HL-60 (cell line): ENCODE measurements at regions not wholly inside any gene's neighbourhood (a gene's known extent, or its start where the extent isn't known, plus 50 kb on each side); places are given as distances from the start of the nearest gene placed in this dataset.

ENCODE experiments used
- DNase-seq, 2 experiments: peaks; one replicate each; pipeline ENCODE4 v3.0.0-alpha.2; 2010 to 2020; ENCODE audit warnings: low read depth in 1 of 2, low spot score in 1 of 2
- H3K27ac ChIP-seq: fragments of 250-450 bp; sonication (Bioruptor Pico); replicated peaks from 2 replicates; pipeline ENCODE4 v1.5.1; 2020; ENCODE audit warnings: mild to moderate bottlenecking, moderate library complexity
- H3K27me3 ChIP-seq: fragments of 250-450 bp; sonication (Bioruptor Pico); 2 replicates; pipeline ENCODE4 v1.5.1; 2021; ENCODE audit warnings: mild to moderate bottlenecking, moderate library complexity; ENCODE audit not compliant: insufficient read depth, poor library complexity, severe bottlenecking
- H3K4me3 ChIP-seq: replicated peaks from 2 replicates; pipeline ENCODE4 v1.5.1; 2011; ENCODE audit warnings: mild to moderate bottlenecking, control low read depth, low read length; ENCODE audit not compliant: insufficient read depth
- GABPA ChIP-seq: IDR thresholded peaks from 2 replicates; pipeline ENCODE4 v1.6.1; 2012; ENCODE audit warnings: low read depth
- POLR2AphosphoS5 ChIP-seq: IDR thresholded peaks from 2 replicates; pipeline ENCODE4 v1.6.1; 2012; ENCODE audit warnings: low read depth
- SPI1 ChIP-seq: IDR thresholded peaks from 2 replicates; pipeline ENCODE4 v1.6.1; 2012; ENCODE audit warnings: low read depth, mild to moderate bottlenecking, borderline replicate concordance
- TF ChIP-seq, protein P1 (sequence below): IDR thresholded peaks from 2 replicates; pipeline ENCODE4 v1.6.1; 2012; ENCODE audit warnings: low read depth; ENCODE audit not compliant: insufficient replicate concordance
- TF ChIP-seq, protein P2 (sequence below): IDR thresholded peaks from one replicate; pipeline ENCODE4 v1.5.1; 2011; ENCODE audit warnings: low read length, control low read depth, inconsistent platforms; ENCODE audit not compliant: insufficient read depth

DNA sequence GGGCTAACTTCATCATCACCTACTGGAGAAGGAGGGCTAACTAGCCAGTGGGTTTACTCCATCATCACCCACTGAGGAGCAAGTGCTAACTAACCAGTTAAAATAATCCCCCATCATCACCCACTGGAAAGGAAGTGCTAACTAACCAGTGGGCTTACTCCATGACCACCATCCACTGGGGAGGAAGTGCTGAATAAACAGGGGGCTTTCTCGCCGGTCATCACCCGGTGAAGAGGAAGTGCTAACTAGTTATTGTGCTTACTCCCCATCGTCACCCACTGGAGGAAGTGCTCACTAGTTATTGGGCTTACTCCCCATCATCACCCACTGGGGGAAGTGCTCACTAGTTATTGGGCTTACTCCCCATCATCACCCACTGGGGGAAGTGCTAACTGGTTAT is 124.4 kb upstream of the SALL3 start:
- TF ChIP-seq SPI1 (no peak), GABPA (no peak), POLR2AphosphoS5 (no peak)
- TF ChIP-seq, protein P1, sequence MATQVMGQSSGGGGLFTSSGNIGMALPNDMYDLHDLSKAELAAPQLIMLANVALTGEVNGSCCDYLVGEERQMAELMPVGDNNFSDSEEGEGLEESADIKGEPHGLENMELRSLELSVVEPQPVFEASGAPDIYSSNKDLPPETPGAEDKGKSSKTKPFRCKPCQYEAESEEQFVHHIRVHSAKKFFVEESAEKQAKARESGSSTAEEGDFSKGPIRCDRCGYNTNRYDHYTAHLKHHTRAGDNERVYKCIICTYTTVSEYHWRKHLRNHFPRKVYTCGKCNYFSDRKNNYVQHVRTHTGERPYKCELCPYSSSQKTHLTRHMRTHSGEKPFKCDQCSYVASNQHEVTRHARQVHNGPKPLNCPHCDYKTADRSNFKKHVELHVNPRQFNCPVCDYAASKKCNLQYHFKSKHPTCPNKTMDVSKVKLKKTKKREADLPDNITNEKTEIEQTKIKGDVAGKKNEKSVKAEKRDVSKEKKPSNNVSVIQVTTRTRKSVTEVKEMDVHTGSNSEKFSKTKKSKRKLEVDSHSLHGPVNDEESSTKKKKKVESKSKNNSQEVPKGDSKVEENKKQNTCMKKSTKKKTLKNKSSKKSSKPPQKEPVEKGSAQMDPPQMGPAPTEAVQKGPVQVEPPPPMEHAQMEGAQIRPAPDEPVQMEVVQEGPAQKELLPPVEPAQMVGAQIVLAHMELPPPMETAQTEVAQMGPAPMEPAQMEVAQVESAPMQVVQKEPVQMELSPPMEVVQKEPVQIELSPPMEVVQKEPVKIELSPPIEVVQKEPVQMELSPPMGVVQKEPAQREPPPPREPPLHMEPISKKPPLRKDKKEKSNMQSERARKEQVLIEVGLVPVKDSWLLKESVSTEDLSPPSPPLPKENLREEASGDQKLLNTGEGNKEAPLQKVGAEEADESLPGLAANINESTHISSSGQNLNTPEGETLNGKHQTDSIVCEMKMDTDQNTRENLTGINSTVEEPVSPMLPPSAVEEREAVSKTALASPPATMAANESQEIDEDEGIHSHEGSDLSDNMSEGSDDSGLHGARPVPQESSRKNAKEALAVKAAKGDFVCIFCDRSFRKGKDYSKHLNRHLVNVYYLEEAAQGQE, result no peak
- TF ChIP-seq, protein P2, sequence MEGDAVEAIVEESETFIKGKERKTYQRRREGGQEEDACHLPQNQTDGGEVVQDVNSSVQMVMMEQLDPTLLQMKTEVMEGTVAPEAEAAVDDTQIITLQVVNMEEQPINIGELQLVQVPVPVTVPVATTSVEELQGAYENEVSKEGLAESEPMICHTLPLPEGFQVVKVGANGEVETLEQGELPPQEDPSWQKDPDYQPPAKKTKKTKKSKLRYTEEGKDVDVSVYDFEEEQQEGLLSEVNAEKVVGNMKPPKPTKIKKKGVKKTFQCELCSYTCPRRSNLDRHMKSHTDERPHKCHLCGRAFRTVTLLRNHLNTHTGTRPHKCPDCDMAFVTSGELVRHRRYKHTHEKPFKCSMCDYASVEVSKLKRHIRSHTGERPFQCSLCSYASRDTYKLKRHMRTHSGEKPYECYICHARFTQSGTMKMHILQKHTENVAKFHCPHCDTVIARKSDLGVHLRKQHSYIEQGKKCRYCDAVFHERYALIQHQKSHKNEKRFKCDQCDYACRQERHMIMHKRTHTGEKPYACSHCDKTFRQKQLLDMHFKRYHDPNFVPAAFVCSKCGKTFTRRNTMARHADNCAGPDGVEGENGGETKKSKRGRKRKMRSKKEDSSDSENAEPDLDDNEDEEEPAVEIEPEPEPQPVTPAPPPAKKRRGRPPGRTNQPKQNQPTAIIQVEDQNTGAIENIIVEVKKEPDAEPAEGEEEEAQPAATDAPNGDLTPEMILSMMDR, result no peak
- no peak overlapping the region for H3K4me3 ChIP-seq
- H3K27ac ChIP-seq, result no peak overlapping the region
- H3K27me3 ChIP-seq, result no peaks in the 10 kb centered on the region
- DNase-seq, result no peak

DNA sequence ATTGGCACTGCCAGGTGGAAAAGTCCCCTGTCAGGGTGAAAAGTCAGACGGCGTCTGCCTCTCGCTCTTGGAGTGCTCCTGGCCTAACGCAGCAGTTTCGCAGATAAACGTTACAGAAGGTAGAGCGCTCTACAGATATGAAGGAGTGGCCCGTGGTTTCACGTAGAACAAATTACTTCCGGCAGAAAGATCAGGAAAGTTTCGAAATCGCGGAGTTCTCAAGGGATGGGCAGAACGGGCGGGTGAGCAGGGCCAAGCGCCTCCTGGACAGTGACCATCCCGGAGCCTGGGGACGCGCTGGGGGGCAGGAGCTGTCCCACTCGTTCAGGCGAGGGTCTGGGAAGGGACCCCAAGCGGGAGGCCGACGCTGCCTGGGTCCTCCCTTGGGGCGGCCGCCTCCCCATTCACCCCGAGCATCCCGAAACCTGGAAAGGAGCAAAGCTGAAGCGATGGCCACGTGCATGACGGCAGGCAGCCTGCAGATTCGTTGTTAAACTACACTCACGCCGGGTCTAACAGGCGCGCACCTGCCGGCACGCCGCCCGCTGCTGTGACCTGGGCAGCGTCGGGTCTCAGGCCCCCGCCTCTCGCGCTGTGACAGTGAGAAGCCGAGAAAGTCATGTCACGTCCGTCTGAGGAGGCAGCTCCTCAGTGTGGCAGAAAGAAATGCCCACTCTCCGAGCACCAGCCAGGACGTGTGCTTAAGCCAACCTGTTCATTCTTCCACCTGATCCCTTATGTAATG is 122.9 kb upstream of the SALL3 start:
- H3K27me3 ChIP-seq, result peaks cover under 1% of the 10 kb centered on the region
- no peak overlapping the region for H3K27ac ChIP-seq
- DNase-seq, result no peak
- TF ChIP-seq SPI1, result no peak
- no peak overlapping the region for H3K4me3 ChIP-seq

DNA sequence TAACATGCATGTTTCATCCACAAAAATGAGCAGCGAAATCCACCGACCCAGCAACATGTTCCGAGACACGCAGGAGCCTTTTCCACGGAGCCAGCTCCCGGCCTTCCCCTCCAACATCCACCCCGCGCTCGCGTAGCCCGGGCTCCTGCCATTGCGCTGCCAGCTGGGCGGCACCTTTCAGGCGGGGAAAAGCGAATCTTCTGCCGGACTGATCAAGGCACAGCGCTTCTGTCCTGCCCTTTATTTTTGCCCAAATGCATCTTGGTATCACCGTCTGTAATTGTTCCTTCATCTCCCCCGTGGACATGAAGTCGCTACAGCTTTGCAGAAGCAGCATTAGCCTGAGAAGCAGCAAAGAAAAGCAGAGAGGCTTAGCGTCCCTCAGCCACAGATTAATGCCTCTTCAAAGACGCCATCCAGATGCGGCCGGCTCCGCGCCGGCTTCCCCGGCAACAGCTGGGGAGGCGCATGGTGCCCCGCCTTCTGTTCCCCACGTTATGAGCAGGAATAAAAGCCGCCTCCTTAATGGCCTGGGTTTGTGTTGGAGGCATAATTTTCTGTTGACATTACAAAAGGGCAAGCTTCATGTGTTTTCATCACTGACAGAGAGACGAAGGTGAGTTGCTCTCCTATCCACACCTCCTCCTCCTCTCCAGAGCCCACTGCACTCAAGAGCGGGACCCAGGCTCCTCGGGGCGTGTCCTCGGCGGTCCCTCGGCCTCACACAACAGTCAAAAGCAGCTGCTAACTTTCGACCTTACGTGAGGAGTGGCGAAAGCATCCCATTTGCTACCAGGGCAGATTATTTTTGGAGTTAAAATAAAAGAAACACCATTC is 122.1 kb upstream of the SALL3 start:
- Histone ChIP-seq H3K27ac (no peak overlapping the region), H3K4me3 (no peak overlapping the region), H3K27me3 (peaks cover 2% of the 10 kb centered on the region)
- no peak for TF ChIP-seq SPI1
- DNase-seq, result no peak

DNA sequence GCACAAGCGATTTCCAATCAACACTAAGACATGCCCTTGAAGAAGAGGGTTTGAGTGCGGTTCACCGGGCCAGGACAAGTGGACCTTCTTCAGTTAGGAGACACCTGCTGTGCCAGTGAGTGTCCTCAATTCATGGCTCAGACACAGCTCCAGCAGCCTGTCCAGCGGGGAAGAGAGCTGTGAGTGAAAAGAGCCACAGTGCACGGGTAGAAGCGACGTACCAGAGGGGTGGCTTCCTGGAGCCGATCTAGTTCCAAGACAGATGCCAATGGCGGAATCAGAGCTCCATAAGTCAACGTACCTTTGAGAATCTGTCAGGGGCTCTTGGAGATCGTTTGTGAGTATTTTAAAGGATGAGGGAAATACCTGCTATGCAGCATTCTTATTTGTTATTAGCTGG is 119.9 kb upstream of the SALL3 start:
- Histone ChIP-seq H3K27me3 (peaks cover 10% of the 10 kb centered on the region), H3K4me3 (no peak overlapping the region), H3K27ac (no peak overlapping the region)
- TF ChIP-seq GABPA, result no peak
- no peak for TF ChIP-seq POLR2AphosphoS5
- TF ChIP-seq, protein P1, result no peak
- TF ChIP-seq SPI1, result no peak
- TF ChIP-seq, protein P2, result no peak
- no peak for DNase-seq
